HG03103 (cell line): ENCODE measurements at regions not wholly inside any gene's neighbourhood (a gene's known extent, or its start where the extent isn't known, plus 50 kb on each side); places are given as distances from the start of the nearest gene placed in this dataset.

Experiments
- ATAC-seq: cut with Tn5 transposase; IDR thresholded peaks from one replicate; pipeline ENCODE4 v1.9.1; 2021; ENCODE audit warnings: low read depth; ENCODE audit not compliant: unreplicated experiment

DNA sequence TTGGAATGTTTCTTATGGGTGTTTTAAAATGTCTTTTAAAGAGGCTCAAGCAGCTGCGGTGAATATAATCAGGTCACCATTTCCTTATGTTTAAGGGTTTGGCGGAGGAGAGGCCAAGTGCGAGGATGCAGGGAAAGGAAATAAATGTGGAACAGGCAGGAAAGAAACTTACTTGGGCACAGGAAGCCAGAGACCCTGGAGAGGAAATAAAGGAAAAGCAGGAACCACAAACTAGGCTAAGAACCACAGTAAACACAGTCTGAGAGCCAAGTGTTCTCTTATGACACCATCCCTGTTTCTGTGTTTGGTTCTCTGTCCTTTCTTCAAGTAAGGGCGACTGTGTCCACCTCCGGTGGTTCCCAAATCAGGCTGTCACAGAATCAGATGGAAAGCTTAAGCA, 166.5 kb downstream of the C9orf152 start:
- ATAC-seq, result no peak

DNA sequence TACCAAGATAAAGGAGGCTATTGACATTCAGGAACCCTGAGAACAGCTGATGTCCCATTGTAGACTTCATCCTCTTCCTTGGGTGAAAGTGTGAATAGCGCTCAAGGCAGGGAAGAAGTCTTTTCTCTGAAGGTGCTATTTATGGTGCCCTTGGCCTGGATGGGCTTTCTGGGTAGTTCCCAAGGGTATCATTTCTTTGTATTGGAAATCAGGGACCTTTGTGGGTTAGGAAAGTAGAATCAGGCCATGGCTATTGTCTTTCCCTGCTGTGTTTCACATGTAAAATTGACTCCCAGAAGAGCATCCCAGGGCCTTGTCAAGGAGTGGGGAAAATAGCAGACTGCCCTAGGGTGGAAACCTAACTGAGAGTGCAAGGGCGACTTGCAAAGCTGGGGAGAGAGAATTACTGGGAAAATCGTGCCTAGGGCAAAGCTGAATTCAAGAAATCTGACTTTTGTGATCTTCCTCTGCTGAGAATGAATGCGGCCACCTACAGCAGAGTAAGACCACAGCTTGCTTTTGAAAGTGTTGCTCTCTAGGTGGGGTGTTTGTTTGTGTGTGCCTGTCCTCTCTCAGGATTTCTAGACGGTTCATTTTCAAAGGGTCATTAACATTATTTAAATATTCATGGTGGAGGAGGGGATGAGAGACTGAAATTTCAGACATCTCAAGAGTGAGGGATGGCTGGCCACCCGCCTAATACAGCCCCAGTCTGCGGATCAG, 160.6 kb downstream of the C9orf152 start:
- peak; percentile 29 for ATAC-seq

DNA sequence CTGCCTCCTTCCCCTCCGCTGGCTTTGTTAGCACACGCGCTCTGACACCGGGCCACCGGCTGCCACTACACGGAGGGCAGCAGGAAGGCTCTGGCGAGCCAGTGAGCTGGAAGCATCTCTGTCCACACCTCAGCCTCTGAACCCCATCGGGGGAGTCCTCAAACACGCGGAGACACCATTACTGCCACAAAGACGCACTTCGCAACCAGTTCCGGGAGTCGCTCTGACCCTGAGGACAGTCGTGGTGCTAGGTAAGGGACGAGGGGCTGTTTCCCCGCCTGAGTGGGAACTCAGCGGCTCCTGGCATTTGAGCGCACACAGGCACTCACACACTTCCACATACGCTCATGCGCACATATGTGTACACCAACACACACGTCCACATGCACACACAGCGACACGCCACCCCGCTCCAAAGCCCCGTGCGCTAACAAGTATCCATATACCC, 160.0 kb downstream of the C9orf152 start:
- ATAC-seq, result peak; percentile 29

DNA sequence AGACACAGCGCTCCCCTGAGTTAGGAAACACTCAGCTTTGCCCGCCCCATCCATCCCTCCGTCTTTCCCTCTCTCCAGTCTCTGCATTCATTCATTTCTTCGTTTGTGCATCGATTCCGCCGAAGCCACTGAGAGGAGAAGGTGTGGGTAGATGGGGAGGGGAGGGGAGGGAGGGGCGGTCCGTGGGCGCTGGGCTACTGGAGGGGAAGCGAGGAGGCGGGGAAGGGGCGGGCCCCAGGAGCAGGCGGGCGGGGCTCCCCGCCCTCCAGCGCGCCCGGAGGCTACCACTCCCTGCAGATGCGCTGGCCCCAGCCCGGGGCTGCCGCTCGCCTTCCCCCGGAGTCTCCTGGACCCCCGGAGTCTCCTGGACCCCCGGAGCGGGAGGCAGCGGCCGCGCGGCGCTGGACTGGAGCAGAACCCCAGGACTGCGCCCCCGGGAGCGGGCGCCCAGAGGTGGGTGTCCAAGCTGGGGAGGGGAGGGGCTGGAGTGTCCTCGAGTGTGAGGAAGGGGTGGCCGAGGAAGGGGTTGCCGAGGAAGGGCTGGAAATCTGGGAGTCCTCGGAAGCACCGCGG, 159.5 kb downstream of the C9orf152 start:
- peak; percentile 65 for ATAC-seq

DNA sequence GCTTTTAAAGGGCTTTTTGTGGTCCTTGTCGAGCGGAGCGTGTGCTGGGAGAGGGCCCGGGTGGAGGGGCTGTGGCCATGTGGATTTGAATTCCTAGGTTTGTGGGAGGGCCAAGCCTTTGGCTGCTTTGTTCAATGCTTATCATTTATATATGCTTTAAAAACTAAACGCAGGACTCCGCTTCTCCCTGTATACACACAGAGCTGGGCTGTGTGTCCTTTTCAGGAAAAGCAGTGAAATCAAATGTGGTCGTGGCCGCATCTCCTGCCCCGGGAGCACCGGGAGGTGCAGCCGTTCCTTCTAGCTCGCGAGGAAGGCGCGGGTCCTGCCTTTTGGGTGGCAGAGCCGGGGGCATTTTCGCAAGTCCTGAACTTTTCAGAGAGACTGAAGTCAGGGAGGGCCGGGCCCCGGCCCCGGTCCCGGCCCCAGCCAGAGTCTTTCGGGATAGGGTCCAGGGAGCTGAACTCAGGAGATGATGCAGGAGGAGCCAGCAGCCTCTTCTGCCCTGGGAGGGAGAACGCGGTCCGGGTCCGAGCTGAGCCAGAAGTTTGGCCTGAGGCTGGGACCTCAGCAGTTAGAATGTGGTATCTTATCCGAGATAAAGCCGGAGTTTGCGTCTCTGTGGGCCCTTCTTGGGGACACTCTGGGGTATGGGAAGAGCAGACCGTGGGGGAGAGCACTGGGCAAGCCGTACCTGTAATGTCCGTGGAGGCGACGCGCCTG, 158.8 kb downstream of the C9orf152 start:
- peak; percentile 6 for ATAC-seq

DNA sequence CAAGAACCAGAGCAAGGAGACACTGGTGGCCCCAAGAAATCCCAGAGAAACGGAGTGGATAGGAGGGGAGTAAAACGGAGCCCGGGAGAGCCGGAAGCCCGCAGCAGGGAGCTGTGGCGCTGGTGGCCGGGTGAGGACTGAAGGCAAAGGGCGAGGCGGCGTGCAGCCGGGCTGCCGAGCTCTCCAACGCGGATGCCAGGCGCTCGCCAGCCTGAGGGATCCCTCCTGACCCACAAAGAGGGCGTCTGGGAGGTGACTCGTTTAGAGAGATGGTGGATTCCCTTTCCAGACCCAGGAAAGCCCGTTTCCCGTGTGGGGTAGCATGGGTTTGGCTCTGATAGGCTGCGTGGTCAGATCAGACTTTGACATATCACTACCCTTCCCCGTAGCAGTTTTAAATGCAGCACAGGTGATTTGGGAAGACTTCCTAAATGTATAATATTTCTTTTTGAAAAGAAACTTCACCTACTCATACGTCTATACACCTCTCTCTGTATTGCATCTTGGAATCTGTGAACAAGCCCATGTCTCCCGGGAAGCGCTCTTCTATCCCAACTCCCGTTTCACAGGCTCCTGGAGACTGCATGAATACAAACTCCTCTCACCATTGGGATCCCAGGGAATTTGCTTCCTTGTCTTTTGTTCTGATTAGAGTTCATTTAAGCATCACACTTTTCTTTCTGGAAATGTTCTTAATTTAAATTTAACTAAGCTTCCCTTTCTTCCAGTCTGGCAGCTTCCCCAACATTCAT, 158.1 kb downstream of the C9orf152 start:
- no peak for ATAC-seq

DNA sequence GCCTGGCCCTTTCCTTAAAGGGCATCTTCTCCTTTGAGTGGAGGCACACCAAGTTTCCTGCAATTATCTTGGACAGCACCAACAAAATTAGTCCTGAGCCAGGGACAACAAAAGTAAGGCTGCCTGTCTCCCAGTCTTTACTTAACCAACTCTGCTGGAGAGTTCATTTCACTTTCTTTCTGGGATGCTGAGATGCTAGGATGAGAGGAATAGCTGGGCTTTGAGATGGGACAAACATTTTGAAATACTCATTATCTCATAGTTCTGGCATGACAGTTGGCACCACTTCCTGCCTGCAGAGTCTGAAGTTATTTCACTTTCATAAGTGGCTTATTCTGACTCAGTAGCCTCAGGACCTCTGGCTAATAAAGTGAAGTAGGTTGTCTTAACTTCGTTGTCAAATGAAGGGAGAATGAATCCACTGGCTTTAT, 157.0 kb downstream of the C9orf152 start:
- ATAC-seq, result peak; percentile 38

DNA sequence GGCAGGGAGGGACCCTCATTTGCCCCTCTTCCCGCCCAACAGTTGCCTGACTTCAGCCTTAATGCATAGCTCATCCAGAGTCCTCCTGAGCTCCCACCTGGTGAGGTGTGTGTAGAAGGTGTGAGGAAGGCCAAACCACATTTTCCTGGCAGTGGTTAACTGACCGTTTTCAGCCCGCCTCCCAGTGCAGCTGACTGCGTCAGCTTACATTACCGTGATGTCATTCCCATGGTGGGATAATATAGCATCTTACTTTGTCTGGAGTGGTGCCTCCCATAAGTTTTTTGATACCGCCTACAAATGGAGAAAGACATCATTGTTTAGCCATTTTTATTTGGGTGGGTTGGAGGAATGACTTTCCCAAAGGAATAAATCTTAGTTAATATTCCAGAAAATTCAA, 151.9 kb downstream of the C9orf152 start:
- ATAC-seq, result no peak

DNA sequence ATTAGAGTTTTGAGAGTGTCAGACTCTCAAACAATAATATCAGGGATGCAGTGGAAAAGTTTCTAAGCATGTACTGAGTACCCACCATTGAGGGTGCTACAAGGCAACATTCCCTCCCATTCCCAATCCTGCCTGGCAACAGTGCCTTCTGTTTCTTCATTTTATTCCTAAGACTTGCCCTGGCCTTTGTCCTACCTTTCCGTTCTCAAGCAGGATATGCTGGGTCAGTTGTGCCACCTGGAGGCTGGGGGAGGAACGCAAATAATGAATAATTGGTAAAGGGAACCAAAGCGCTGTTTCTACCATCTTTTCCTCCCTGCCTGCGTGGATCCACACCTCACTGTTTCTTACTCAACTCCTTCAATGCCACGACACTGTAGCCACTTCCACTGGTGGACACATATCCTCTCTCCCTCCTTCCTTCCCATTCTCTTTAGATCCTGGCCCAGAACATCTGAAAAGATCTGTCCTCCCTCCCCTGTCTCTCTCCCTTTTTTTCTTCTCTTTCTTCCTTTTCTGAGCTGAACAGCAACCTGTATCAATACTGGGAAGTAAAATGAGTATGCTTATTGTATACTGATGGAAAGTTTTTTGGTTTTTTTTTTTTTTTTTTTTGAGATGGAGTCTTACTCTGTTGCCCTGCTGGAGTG, 149.5 kb downstream of the C9orf152 start:
- ATAC-seq, result no peak

DNA sequence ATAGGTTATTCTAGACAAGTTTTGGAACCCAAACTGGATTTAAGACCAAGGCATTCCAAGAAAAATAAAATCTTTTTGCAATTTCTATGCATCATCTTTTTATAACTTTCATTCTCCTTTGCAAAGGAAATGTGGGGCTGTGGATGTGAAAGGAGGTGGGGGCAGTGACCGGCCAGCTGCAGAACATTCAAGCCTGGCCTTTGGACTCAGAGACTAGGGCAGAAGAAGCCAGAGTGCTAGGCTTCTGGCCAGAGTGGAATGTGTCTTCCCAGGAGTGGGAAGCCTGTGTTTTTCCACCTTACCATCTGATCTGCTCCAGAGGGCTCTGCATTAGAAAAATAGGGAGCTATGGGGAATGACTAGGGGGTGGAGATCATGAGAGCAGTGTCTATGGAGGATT, 148.5 kb downstream of the C9orf152 start:
- ATAC-seq, result no peak

DNA sequence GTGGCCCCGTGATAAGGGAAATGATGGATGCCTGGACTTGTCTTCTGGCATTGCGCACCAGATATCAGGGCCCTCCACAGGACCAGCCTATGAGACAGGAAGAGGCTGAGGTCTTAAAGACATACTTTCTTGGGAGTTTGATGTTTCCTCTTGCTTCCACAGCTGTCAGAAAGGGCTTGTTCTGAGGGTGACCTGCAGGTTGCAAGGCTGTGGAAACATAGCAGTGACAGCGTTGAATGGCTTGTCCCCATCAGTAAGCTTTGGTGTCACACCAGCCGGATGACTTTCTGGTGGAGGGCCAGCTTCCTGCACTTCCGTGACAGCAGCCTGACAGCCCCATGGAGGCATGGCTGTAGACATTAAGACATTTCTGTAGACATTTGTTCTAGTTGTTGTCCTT, 143.2 kb downstream of the C9orf152 start:
- ATAC-seq, result no peak

DNA sequence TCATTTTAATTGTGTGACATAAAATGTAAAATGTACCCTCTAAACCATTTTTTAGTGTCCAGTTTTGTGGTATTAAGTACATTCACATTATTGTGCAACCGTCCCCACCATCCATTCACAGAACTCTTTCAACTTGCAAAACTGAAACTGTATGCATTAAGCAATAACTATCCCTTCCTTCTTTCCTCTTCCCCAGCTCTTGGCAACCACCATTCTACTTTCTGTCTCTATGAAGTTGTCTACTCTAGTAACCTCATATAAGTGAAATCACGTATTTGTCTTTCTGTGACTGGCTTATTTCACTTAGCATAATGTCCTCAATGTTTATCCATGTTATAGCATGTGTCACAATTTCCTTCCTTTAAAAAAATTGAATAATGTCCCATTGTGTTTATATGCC, 142.4 kb downstream of the C9orf152 start:
- peak; percentile 50 for ATAC-seq

DNA sequence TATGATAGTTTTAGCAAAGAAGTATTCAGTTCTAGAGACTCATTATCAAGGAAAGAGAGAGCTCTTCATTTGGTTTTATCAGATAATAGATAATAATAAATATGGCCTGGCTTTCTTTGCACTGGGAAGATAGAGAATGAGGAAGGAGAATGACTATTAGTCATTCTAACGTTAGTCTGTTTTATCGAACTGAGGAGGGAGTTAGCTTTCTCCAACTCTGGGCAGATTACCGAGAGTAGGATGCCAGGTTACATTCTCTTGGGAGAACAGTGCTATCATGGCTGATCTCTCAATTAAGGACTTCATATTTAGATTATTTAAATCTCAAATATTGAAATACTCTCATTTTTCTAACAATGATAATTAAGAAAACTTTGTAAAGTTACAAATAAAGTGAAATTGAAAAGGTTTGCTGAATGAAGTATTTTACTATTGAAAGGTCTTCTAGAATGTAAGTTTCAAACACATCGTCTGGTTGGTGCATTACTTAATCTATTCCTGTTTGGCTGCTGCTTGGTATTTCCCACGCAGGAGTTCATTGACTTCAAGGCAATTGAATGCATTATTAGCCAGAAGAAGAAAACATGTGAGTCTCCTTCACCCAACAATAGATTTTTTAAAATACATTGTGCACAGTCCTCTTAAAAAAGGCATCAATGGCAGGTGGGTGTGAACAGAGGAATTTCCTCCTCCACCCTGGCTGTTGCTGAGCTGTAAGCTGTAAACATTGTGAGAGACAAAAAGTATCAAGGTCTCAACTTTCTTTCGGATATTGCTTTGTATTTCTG, 140.8 kb downstream of the C9orf152 start:
- ATAC-seq, result no peak

DNA sequence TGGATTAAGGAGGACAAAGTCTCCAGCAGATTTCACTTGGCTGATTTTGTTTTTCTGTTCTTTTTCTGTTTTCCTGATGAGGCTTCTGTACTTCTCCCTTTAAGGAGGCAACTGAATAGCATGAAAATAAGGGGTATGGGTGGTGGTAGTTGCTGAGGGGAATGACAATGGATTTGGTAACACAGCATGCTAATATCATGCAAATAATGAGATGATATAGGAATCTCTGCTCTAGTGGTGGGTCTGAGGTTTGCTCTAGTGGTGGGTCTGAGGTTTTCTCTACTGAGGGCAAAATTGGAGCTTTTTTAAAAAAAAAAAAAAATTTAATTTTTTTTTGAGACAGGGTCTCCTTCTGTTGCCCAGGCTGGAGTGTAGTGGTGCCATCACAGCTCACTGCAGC, 139.7 kb downstream of the C9orf152 start:
- no peak for ATAC-seq

DNA sequence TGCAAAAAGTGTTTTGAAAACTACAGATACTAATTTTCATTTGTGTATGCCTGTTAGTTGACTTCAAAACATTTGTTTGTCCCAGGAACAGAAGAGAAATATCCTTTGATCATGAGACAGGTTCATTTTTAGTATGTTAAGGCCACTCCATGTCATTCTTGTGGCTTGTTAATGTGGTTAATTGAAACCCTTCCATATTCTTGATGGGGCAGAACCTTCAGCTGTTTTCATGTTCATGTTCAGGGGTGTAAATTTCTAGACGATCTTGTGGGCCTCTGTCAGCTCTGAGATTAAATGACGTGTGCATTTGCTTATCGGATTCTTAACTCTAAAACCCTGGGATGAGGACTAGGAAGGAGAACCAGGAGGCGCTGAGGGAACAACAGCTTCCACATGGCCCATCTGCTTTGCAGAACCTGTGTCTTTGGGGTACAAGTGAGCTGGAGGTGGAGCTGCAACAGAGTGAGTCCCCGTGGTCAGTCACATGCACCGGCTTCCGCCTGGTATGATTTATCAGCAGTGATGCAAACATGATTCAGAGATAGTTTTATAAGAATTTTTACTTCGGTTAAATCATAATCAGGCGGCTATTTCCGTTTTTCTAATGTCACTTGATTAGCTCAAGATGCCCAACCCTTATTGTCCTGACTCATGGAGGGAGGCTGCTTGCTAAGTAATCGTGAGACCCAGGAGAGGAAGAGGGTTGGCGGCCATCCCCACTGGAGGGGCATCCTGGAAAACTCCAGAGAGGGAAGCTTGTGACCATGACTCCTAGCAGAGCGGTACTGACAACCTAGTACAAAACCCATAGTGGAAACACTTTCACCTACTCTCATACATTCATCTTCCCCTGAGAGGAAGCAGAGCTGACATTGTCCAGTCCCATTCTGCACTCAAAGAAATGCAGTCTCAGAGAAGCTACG, 138.4 kb downstream of the C9orf152 start:
- ATAC-seq, result no peak

DNA sequence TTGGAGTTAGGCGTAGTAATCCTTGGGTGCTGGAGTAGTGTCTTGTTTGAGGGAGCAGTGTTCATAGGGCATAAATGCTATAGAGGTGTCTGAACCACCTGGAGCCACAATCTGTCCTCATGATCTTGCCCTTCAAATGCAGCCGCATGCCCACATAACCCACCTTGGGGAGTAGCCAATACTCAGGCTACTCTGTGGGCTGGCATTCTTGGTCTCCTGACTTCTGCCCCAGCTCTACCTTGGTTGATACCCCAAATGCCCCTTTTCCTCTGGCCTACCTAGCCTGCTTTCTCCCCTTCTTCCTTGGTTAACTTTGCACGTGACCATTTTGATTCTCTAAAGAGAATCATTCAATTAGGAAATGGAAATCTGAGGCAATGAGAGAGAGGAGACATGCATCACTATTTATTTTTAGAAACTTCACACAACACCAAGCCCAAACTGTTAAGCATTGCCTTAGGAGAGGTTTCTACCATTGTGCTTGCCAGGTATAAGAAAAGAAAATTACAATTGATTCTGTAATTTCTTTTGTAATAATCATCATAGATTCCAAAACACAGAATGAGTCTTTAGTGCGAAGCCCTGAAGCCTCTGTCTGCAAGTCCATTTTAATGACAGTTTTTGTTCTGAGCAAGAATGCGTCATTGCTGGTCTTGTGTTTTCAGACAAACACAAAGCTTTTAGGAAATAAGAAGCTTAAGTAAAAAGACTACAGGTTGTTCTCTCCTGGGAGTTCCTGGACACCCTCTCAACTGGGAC, 135.2 kb downstream of the C9orf152 start:
- ATAC-seq, result no peak

DNA sequence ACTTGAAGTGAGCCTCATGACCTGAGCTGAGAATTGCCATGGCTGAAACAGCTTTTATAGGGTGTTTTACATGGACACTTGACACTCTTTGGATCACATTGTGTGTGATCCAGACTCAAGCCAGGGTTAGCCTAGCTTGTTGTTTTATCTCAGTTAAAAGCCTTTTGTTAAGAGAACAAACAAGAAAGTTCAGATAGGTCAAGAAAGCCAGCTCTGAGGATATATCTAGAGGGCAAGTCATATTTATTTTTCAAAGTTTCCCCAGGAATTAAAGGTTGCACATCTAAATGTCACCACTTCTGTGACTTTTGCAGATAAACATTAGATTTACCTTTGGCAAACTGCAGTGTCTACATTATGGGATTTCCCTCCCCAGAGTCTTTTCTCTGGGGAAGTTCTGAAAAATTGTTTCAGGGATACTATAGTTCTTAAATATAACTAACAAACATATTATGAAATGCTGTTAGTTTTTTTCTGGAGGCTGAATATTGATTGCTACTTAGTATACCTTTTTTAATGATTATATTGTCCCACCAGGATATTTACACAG, 134.5 kb downstream of the C9orf152 start:
- no peak for ATAC-seq
